Bronchial epithelial cell (primary cell): ENCODE measurements at regions not wholly inside any gene's neighbourhood (a gene's known extent, or its start where the extent isn't known, plus 50 kb on each side); places are given as distances from the start of the nearest gene placed in this dataset.
A peak's percentile ranks its signal among the peaks of the same experiment; 100 is the strongest.

Experiments
- DNase-seq: peaks from one replicate; pipeline ENCODE4 v3.0.0-alpha.2; 2010; ENCODE audit warnings: low read depth
- FAIRE-seq: peaks from 2 replicates; lab custom pipeline; 2011; peaks lifted over from hg19 to GRCh38; lab: Jason Lieb, UNC
- H3K27me3 ChIP-seq: 2 replicates; pipeline ENCODE4 v1.5.1; 2011; ENCODE audit warnings: low read length; ENCODE audit not compliant: control insufficient read depth, insufficient read depth
- H3K36me3 ChIP-seq: 2 replicates; pipeline ENCODE4 v1.5.1; 2011; ENCODE audit warnings: low read length; ENCODE audit not compliant: control insufficient read depth, insufficient read depth
- H3K4me3 ChIP-seq: 2 replicates; pipeline ENCODE4 v1.5.1; 2011; ENCODE audit warnings: mild to moderate bottlenecking, low read depth, low read length, control low read depth
- TF ChIP-seq, protein P1 (sequence below): IDR thresholded peaks from 2 replicates; pipeline ENCODE4 v1.5.1; 2011; ENCODE audit warnings: mild to moderate bottlenecking, moderate library complexity, low read length, control low read depth, inconsistent platforms; ENCODE audit not compliant: insufficient read depth, severe bottlenecking

DNA sequence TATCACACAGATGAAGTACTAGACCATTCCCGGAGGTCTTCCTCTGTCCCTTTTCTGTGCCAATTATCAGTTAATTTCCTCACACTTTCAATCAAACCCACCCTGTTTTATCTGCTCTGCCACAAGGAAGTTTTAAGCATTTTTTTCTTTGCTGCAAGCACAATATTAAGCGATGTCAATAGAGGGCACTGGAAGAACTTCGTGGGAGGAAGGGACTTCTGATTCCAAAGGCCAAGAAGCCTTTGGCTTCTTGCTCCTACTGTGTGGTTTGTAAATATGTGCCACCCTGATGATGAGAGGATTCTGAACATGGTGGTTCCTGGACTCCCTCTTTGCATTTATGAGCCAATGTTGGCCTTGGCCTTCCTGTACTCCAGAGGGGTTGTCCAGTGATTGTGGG is 1712.5 kb upstream of the C9orf72 start:
- FAIRE-seq, result no peak

GRCh38 chr9:29289365-29289764 is 1716.1 kb upstream of the C9orf72 start:
- DNase-seq, result no peak
- Histone ChIP-seq H3K4me3 (no peak overlapping the region), H3K27me3 (no peaks in the 10 kb centered on the region), H3K36me3 (no peaks in the 10 kb centered on the region)
- no peak for FAIRE-seq
- TF ChIP-seq, protein P1, sequence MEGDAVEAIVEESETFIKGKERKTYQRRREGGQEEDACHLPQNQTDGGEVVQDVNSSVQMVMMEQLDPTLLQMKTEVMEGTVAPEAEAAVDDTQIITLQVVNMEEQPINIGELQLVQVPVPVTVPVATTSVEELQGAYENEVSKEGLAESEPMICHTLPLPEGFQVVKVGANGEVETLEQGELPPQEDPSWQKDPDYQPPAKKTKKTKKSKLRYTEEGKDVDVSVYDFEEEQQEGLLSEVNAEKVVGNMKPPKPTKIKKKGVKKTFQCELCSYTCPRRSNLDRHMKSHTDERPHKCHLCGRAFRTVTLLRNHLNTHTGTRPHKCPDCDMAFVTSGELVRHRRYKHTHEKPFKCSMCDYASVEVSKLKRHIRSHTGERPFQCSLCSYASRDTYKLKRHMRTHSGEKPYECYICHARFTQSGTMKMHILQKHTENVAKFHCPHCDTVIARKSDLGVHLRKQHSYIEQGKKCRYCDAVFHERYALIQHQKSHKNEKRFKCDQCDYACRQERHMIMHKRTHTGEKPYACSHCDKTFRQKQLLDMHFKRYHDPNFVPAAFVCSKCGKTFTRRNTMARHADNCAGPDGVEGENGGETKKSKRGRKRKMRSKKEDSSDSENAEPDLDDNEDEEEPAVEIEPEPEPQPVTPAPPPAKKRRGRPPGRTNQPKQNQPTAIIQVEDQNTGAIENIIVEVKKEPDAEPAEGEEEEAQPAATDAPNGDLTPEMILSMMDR, result no peak

More for the DNA sequence above, 1712.5 kb upstream of the C9orf72 start:
- Histone ChIP-seq H3K4me3 (no peak overlapping the region), H3K27me3 (no peaks in the 10 kb centered on the region), H3K36me3 (no peaks in the 10 kb centered on the region)
- TF ChIP-seq, protein P1, result peak; percentile 20
- DNase-seq, result peak; percentile 10

GRCh38 chr9:29290516-29290915 is 1717.2 kb upstream of the C9orf72 start:
- TF ChIP-seq, protein P1, result no peak
- FAIRE-seq, result no peak
- no peaks in the 10 kb centered on the region for H3K27me3 ChIP-seq
- DNase-seq, result no peak
- no peaks in the 10 kb centered on the region for H3K36me3 ChIP-seq
- no peak overlapping the region for H3K4me3 ChIP-seq

- FAIRE-seq (no peak), DNase-seq (no peak)
Observed at GRCh38 chr9:29297592-29297991, 1724.3 kb upstream of the C9orf72 start.

DNA sequence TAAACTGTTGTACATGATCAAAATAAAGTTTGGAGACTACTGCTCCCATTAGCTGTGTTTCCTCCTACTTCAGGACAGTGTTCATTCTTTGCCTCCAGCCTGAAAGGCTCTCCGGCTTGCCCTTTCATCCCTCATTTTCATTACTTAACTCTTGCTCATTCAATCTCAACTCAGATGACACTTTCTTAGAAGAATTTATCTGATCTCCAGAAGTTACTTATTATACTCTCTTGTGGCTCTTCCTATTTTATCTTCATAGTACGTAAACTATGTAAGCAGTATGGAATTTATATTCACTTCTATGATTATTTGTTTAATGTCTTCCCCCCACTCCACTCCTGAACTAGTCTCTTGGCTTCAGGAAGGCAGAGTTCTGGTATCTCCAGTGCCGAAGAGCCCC is 1737.9 kb upstream of the C9orf72 start:
- FAIRE-seq, result no peak
- Histone ChIP-seq H3K36me3 (no peaks in the 10 kb centered on the region), H3K27me3 (no peaks in the 10 kb centered on the region), H3K4me3 (no peak overlapping the region)
- DNase-seq, result no peak
- TF ChIP-seq, protein P1, result no peak

More at GRCh38 chr9:29297592-29297991, 1724.3 kb upstream of the C9orf72 start:
- H3K27me3 ChIP-seq, result no peaks in the 10 kb centered on the region
- TF ChIP-seq, protein P1, result no peak
- H3K36me3 ChIP-seq, result no peaks in the 10 kb centered on the region
- no peak overlapping the region for H3K4me3 ChIP-seq

DNA sequence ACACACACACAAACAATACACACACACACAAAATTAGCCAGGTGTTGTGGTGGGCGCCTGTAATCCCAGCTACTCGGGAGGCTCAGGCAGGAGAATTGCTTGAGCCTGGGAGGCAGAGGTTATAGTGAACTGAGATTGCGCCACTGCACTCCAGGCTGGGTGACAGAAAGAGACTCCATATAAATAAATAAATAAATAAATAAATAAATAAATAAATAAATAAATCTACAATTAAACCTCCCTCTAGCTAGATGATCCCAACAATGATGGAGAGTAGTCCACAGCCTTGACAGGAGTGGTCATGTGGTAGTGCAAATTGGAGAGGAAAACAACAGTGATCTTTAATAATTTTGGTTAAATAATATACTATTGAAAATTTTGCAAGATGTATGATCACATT is 1739.0 kb upstream of the C9orf72 start:
- no peaks in the 10 kb centered on the region for H3K27me3 ChIP-seq
- no peak for DNase-seq
- H3K4me3 ChIP-seq, result no peak overlapping the region
- no peak for FAIRE-seq
- H3K36me3 ChIP-seq, result no peaks in the 10 kb centered on the region
- TF ChIP-seq, protein P1, result no peak
